SK-N-SH treated with all-trans-retinoic acid at 6 μM for 48 hours (cell line): ENCODE measurements at regions not wholly inside any gene's neighbourhood (a gene's known extent, or its start where the extent isn't known, plus 50 kb on each side); places are given as distances from the start of the nearest gene placed in this dataset.

Experiments
- ESRRG ChIP-seq: fragments of 250-450 bp; sonication (Bioruptor Pico); IDR thresholded peaks from 2 replicates; pipeline ENCODE4 v1.6.1; 2021; ENCODE audit warnings: mild to moderate bottlenecking
- RARB ChIP-seq: fragments of 250-450 bp; sonication (Bioruptor Pico); IDR thresholded peaks from 2 replicates; pipeline ENCODE4 v1.8.0; 2021; ENCODE audit warnings: mild to moderate bottlenecking, moderate library complexity
- SNAI2 ChIP-seq: fragments of 250-450 bp; sonication (Bioruptor Pico); IDR thresholded peaks from 2 replicates; pipeline ENCODE4 v1.5.0; 2020; ENCODE audit warnings: mild to moderate bottlenecking, moderate library complexity
- ZFP3 ChIP-seq: fragments of 250-450 bp; sonication (Bioruptor Pico); IDR thresholded peaks from 2 replicates; pipeline ENCODE4 v1.5.0; 2020; ENCODE audit warnings: mild to moderate bottlenecking, moderate library complexity
- TF ChIP-seq, protein P1 (sequence below): fragments of 250-450 bp; sonication (Bioruptor Pico); IDR thresholded peaks from 2 replicates; pipeline ENCODE4 v1.8.0; 2020; ENCODE audit warnings: mild to moderate bottlenecking, moderate library complexity, borderline replicate concordance

DNA sequence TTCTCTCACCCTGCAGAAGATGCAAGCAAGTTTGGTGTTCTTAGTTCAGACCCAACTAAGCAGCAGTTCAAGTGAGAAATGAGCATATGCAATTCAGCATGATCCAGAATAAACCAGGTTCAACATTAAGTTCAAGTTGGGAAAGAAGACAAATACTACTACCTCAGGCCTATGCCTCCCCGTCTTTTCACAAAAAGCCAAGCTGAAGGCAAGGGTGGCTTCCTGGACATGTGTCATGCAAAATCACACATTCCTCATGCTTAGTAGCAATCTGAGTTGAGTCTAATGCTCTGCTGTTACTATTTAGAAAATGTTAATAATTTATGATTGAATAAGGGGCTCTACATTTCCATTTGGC lies 453.4 kb upstream of the GRAMD2B start:
- TF ChIP-seq ESRRG (CRISPR knock-in tag): no peak
- TF ChIP-seq SNAI2 (CRISPR knock-in tag): no peak
- no peak for TF ChIP-seq RARB (CRISPR knock-in tag)
- TF ChIP-seq, protein P1, sequence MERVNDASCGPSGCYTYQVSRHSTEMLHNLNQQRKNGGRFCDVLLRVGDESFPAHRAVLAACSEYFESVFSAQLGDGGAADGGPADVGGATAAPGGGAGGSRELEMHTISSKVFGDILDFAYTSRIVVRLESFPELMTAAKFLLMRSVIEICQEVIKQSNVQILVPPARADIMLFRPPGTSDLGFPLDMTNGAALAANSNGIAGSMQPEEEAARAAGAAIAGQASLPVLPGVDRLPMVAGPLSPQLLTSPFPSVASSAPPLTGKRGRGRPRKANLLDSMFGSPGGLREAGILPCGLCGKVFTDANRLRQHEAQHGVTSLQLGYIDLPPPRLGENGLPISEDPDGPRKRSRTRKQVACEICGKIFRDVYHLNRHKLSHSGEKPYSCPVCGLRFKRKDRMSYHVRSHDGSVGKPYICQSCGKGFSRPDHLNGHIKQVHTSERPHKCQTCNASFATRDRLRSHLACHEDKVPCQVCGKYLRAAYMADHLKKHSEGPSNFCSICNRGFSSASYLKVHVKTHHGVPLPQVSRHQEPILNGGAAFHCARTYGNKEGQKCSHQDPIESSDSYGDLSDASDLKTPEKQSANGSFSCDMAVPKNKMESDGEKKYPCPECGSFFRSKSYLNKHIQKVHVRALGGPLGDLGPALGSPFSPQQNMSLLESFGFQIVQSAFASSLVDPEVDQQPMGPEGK: no peak
- no peak for TF ChIP-seq ZFP3 (CRISPR knock-in tag)
